ENCODE measurements at regions not wholly inside any gene's neighbourhood (a gene's known extent, or its start where the extent isn't known, plus 50 kb on each side); places are given as distances from the start of the nearest gene placed in this dataset.

DNA sequence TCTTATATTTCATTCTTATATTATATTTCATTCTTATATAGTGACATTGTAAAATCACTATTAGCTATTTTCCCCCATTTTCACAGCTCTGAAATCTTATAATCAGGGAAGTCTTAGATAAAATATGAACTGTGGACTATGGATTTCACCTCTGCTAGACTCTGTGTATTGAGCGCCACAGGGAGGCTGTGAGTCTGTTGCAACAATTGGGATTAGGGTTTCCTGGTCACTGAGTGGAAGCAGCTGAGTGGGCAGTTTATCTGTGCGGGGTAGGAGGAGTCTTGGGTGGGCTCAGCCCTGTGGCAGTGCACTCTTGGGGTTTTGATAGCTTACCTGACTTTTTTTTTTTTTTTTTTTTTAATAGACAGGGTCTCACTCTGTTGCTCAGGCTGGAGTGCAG, 249.5 kb downstream of the PTTG2 start:
- Histone ChIP-seq H3K4me1 (ENCODE audit: insufficient read depth, low read length, poor library complexity, severe bottlenecking) (no peaks in the 10 kb centered on the region), H3K4me3 (ENCODE audit: low read depth, low read length, poor library complexity, severe bottlenecking) (no peak overlapping the region), H2AFZ (ENCODE audit: low read length) (no peak overlapping the region), H4K20me1 (ENCODE audit: insufficient read depth, low read length) (no peaks in the 10 kb centered on the region), H3K36me3 (ENCODE audit: insufficient read depth, low read length) (no peaks in the 10 kb centered on the region), H3K4me2 (ENCODE audit: low read length) (no peak overlapping the region), H3K79me2 (ENCODE audit: insufficient read depth, low read depth, low read length) (no peaks in the 10 kb centered on the region), H3K9me3 (ENCODE audit: low read length) (no peaks in the 10 kb centered on the region), H3K9me2 (ENCODE audit: insufficient read depth, low read length) (no peaks in the 10 kb centered on the region), H3K27ac (ENCODE audit: low read depth, low read length, poor library complexity, severe bottlenecking) (no peak overlapping the region)
- TF ChIP-seq EZH2phosphoT487 (IDR thresholded peaks at IDR 0.05; ENCODE audit: borderline replicate concordance, low read depth, low read length) = no peak
- TF ChIP-seq, protein P1, sequence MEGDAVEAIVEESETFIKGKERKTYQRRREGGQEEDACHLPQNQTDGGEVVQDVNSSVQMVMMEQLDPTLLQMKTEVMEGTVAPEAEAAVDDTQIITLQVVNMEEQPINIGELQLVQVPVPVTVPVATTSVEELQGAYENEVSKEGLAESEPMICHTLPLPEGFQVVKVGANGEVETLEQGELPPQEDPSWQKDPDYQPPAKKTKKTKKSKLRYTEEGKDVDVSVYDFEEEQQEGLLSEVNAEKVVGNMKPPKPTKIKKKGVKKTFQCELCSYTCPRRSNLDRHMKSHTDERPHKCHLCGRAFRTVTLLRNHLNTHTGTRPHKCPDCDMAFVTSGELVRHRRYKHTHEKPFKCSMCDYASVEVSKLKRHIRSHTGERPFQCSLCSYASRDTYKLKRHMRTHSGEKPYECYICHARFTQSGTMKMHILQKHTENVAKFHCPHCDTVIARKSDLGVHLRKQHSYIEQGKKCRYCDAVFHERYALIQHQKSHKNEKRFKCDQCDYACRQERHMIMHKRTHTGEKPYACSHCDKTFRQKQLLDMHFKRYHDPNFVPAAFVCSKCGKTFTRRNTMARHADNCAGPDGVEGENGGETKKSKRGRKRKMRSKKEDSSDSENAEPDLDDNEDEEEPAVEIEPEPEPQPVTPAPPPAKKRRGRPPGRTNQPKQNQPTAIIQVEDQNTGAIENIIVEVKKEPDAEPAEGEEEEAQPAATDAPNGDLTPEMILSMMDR (conservative IDR thresholded peaks at IDR 0.05; ENCODE audit: low read length) = no peak
- ChIA-PET CTCF (ENCODE audit: unreplicated experiment) (no interaction called here), POLR2A (interaction anchor here (1.4 kb wide), 1 partner anchor 11 kb away, joined by 3 read pairs; no protein-coding TSS in a partner anchor)
- BruUV-seq (replicated peaks) = no TSS peak
- intact Hi-C loops (cut with micrococcal nuclease; ENCODE audit: unreplicated experiment) = no loop called here
- DNase-seq (ENCODE audit: low spot score) = no peak

DNA sequence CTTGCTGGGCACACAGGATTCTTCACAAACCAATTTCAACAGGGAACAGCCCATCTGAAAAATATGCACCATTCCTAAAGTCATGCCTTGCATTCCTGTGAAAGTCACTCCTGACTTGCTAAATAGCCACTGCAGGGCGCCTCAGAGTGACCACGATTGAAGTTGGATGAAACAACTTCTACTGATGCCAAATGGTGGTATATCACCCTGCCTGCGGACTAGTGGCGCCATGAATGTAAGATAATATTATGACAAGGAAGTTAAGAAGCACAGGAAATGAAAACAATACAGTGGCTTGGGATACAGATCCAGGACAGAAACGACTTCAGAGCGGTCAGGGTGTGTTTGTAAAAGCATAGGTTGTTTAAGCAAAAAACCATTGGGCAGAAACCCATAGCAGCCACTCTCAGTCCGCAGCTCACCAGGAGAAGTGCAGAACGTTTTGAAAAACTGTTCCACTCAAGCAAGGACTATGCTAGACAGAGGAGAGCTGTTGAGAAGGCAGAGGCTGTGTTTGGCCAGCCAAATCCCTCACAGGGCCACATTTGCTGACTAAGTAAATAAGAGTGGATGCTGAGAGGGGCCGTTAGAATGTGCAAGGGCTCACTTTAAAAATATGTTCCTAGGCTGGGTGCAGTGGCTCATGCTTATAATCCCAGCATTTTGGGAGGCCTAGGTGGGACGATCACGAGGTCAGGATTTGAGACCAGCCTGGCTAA, 250.4 kb downstream of the PTTG2 start:
- no peaks in the 10 kb centered on the region for H3K9me2 ChIP-seq (ENCODE audit: insufficient read depth, low read length)
- BruUV-seq (replicated peaks) = no TSS peak
- no peak overlapping the region for H3K4me3 ChIP-seq (ENCODE audit: low read depth, low read length, poor library complexity, severe bottlenecking)
- no peak overlapping the region for H2AFZ ChIP-seq (ENCODE audit: low read length)
- H3K27ac ChIP-seq (ENCODE audit: low read depth, low read length, poor library complexity, severe bottlenecking) = no peak overlapping the region
- no peaks in the 10 kb centered on the region for H3K4me1 ChIP-seq (ENCODE audit: insufficient read depth, low read length, poor library complexity, severe bottlenecking)
- ChIA-PET CTCF (ENCODE audit: unreplicated experiment) (no interaction called here), POLR2A (interaction anchor here (1.4 kb wide), 1 partner anchor 10 kb away, joined by 3 read pairs; no protein-coding TSS in a partner anchor)
- TF ChIP-seq EZH2phosphoT487 (IDR thresholded peaks at IDR 0.05; ENCODE audit: borderline replicate concordance, low read depth, low read length) = no peak
- TF ChIP-seq, protein P1 (conservative IDR thresholded peaks at IDR 0.05; ENCODE audit: low read length) = no peak
- DNase-seq (ENCODE audit: low spot score) = no peak
- H3K4me2 ChIP-seq (ENCODE audit: low read length) = no peak overlapping the region
- intact Hi-C loops (cut with micrococcal nuclease; ENCODE audit: unreplicated experiment) = no loop called here
- H3K36me3 ChIP-seq (ENCODE audit: insufficient read depth, low read length) = no peaks in the 10 kb centered on the region
- H3K79me2 ChIP-seq (ENCODE audit: insufficient read depth, low read depth, low read length) = no peaks in the 10 kb centered on the region
- H3K9me3 ChIP-seq (ENCODE audit: low read length) = no peaks in the 10 kb centered on the region
- no peaks in the 10 kb centered on the region for H4K20me1 ChIP-seq (ENCODE audit: insufficient read depth, low read length)

DNA sequence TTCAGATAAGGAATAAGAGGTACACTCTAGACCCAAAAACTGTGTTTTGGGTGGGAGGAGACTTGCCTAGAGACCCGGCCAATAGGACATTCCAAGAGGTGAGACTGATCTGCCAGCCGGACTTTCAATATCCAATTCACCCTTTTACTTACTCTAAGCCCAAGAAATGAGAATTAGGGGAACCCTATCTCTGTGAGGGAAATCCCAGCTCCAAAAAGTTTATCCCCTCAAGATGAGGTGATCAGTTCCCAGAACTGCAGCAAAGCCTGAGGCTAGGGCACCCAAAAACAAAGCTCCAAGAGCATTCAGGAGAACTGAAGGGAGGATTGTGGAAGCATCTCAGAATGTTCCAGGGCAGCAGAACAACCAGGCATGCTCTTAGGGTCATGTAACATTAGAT, 251.7 kb downstream of the PTTG2 start:
- H3K36me3 ChIP-seq (ENCODE audit: insufficient read depth, low read length) = no peaks in the 10 kb centered on the region
- POLR2A ChIA-PET = interaction anchor here (0.5 kb wide), 1 partner anchor 762 kb away, joined by 3 read pairs; no protein-coding TSS in a partner anchor
- H4K20me1 ChIP-seq (ENCODE audit: insufficient read depth, low read length) = no peaks in the 10 kb centered on the region
- no peak overlapping the region for H3K4me2 ChIP-seq (ENCODE audit: low read length)
- no peaks in the 10 kb centered on the region for H3K9me2 ChIP-seq (ENCODE audit: insufficient read depth, low read length)
- H3K79me2 ChIP-seq (ENCODE audit: insufficient read depth, low read depth, low read length) = no peaks in the 10 kb centered on the region
- no peak overlapping the region for H2AFZ ChIP-seq (ENCODE audit: low read length)
- H3K4me3 ChIP-seq (ENCODE audit: low read depth, low read length, poor library complexity, severe bottlenecking) = no peak overlapping the region
- intact Hi-C loops (cut with micrococcal nuclease; ENCODE audit: unreplicated experiment) = no loop called here
- H3K9me3 ChIP-seq (ENCODE audit: low read length) = no peaks in the 10 kb centered on the region
- no peak overlapping the region for H3K27ac ChIP-seq (ENCODE audit: low read depth, low read length, poor library complexity, severe bottlenecking)
- CTCF ChIA-PET (ENCODE audit: unreplicated experiment) = no interaction called here
- no peaks in the 10 kb centered on the region for H3K4me1 ChIP-seq (ENCODE audit: insufficient read depth, low read length, poor library complexity, severe bottlenecking)
- no TSS peak for BruUV-seq (replicated peaks)
- TF ChIP-seq EZH2phosphoT487 (IDR thresholded peaks at IDR 0.05; ENCODE audit: borderline replicate concordance, low read depth, low read length) = no peak
- TF ChIP-seq, protein P1 (conservative IDR thresholded peaks at IDR 0.05; ENCODE audit: low read length) = no peak
- no peak for DNase-seq (ENCODE audit: low spot score)

All from OCI-LY7 (cell line).